Activated naive CD4-positive, alpha-beta T cell treated with anti-CD3 and anti-CD28 coated beads, Interleukin-2, amount 10 ng/mL, durations not matched to agents 7 days and 5 days (primary cell): ENCODE measurements at regions not wholly inside any gene's neighbourhood (a gene's known extent, or its start where the extent isn't known, plus 50 kb on each side); places are given as distances from the start of the nearest gene placed in this dataset.
"Not testable (repeated sequence)": the region's sequence is repeated elsewhere in the genome, so short reads cannot be mapped to it uniquely, and the experiment has no call there.

Experiments used
- CTCF ChIA-PET: fragments of 350-600 bp; sonication (Branson Sonifier 250); formaldehyde crosslinking; loops from one replicate; lab custom pipeline; 2021; ENCODE audit warnings: antibody characterized with exemption; lab: Charles Lee
- DNase-seq: peaks from one replicate; pipeline ENCODE4 v3.0.0-alpha.2; 2020
- H3K27ac Mint-ChIP-seq: one replicate; pipeline ENCODE4 v1.8.0; 2021; ENCODE audit warnings: mild to moderate bottlenecking, moderate library complexity, mixed read lengths
- H3K27me3 Mint-ChIP-seq: one replicate; pipeline ENCODE4 v1.8.0; 2021; ENCODE audit warnings: mild to moderate bottlenecking, mixed read lengths
- H3K36me3 Mint-ChIP-seq: one replicate; pipeline ENCODE4 v1.8.0; 2021; ENCODE audit warnings: mixed read lengths
- H3K4me1 Mint-ChIP-seq: one replicate; pipeline ENCODE4 v1.8.0; 2021; ENCODE audit warnings: mixed read lengths
- H3K4me3 Mint-ChIP-seq: one replicate; pipeline ENCODE4 v1.8.0; 2021; ENCODE audit warnings: mild to moderate bottlenecking, moderate library complexity, mixed read lengths
- H3K9me3 Mint-ChIP-seq: one replicate; pipeline ENCODE4 v1.8.0; 2021; ENCODE audit warnings: mixed read lengths

- Mint-ChIP-seq H3K4me3 (no peak overlapping the region), H3K36me3 (no peaks in the 10 kb centered on the region), H3K27ac (no peak overlapping the region), H3K27me3 (peaks cover 12% of the 10 kb centered on the region), H3K4me1 (no peaks in the 10 kb centered on the region), H3K9me3 (no peaks in the 10 kb centered on the region)
- CTCF ChIA-PET, result no interaction called here
- DNase-seq, result no peak
Measured at GRCh38 chr18:9029131-9029530, 73.4 kb upstream of the NDUFV2 start.

GRCh38 chr18:9032519-9032918, 70.0 kb upstream of the NDUFV2 start:
- no peak for DNase-seq
- H3K27ac Mint-ChIP-seq, result no peak overlapping the region
- CTCF ChIA-PET, result no interaction called here
- no peak overlapping the region for H3K4me3 Mint-ChIP-seq
- no peaks in the 10 kb centered on the region for H3K36me3 Mint-ChIP-seq
- peaks cover 3% of the 10 kb centered on the region for H3K27me3 Mint-ChIP-seq
- no peaks in the 10 kb centered on the region for H3K9me3 Mint-ChIP-seq
- no peaks in the 10 kb centered on the region for H3K4me1 Mint-ChIP-seq

GRCh38 chr18:9038277-9038871, 64.1 kb upstream of the NDUFV2 start:
- no peaks in the 10 kb centered on the region for H3K4me1 Mint-ChIP-seq
- H3K9me3 Mint-ChIP-seq, result no peaks in the 10 kb centered on the region
- CTCF ChIA-PET, result no interaction called here
- no peaks in the 10 kb centered on the region for H3K36me3 Mint-ChIP-seq
- no peak overlapping the region for H3K27ac Mint-ChIP-seq
- H3K27me3 Mint-ChIP-seq, result peaks cover 5% of the 10 kb centered on the region
- no peak for DNase-seq
- no peak overlapping the region for H3K4me3 Mint-ChIP-seq

- DNase-seq, result no peak
- no peaks in the 10 kb centered on the region for H3K4me1 Mint-ChIP-seq
- CTCF ChIA-PET, result no interaction called here
- H3K27me3 Mint-ChIP-seq, result peaks cover 5% of the 10 kb centered on the region
- no peaks in the 10 kb centered on the region for H3K36me3 Mint-ChIP-seq
- no peak overlapping the region for H3K4me3 Mint-ChIP-seq
- H3K9me3 Mint-ChIP-seq, result no peaks in the 10 kb centered on the region
- H3K27ac Mint-ChIP-seq, result no peak overlapping the region
Measured at GRCh38 chr18:9039441-9040071, 62.9 kb upstream of the NDUFV2 start.

GRCh38 chr18:9042766-9043481, 59.6 kb upstream of the NDUFV2 start:
- Mint-ChIP-seq H3K27ac (no peak overlapping the region), H3K4me1 (peaks cover under 1% of the 10 kb centered on the region), H3K27me3 (peaks cover 5% of the 10 kb centered on the region), H3K4me3 (no peak overlapping the region), H3K36me3 (no peaks in the 10 kb centered on the region), H3K9me3 (no peaks in the 10 kb centered on the region)
- CTCF ChIA-PET, result no interaction called here
- DNase-seq, result no peak

GRCh38 chr18:9043581-9043980, 58.9 kb upstream of the NDUFV2 start:
- no peaks in the 10 kb centered on the region for H3K36me3 Mint-ChIP-seq
- CTCF ChIA-PET, result no interaction called here

GRCh38 chr18:9047715-9048114, 54.8 kb upstream of the NDUFV2 start:
- no peak for DNase-seq
- CTCF ChIA-PET, result no interaction called here
- Mint-ChIP-seq H3K4me1 (peaks cover 10% of the 10 kb centered on the region), H3K4me3 (no peak overlapping the region), H3K27ac (no peak overlapping the region), H3K27me3 (peaks cover 10% of the 10 kb centered on the region), H3K9me3 (peaks cover 22% of the 10 kb centered on the region), H3K36me3 (peaks cover 2% of the 10 kb centered on the region)

More at GRCh38 chr18:9043581-9043980, 58.9 kb upstream of the NDUFV2 start:
- DNase-seq, result no peak
- peaks cover 5% of the 10 kb centered on the region for H3K27me3 Mint-ChIP-seq
- no peak overlapping the region for H3K4me3 Mint-ChIP-seq
- no peaks in the 10 kb centered on the region for H3K9me3 Mint-ChIP-seq
- no peak overlapping the region for H3K27ac Mint-ChIP-seq
- H3K4me1 Mint-ChIP-seq, result peaks cover 6% of the 10 kb centered on the region

GRCh38 chr18:9048236-9048635, 54.3 kb upstream of the NDUFV2 start:
- DNase-seq, result no peak
- Mint-ChIP-seq H3K4me1 (peaks cover 10% of the 10 kb centered on the region), H3K27ac (no peak overlapping the region), H3K27me3 (peaks cover 7% of the 10 kb centered on the region), H3K4me3 (no peak overlapping the region), H3K9me3 (peaks cover 27% of the 10 kb centered on the region), H3K36me3 (peaks cover 4% of the 10 kb centered on the region)
- CTCF ChIA-PET, result interaction anchor here (1.1 kb wide), 1 partner anchor 189 kb away, joined by 3 read pairs; no protein-coding TSS in a partner anchor

GRCh38 chr18:9048808-9049494, 53.5 kb upstream of the NDUFV2 start:
- Mint-ChIP-seq H3K36me3 (peaks cover 4% of the 10 kb centered on the region), H3K4me3 (no peak overlapping the region), H3K9me3 (peaks cover 27% of the 10 kb centered on the region), H3K27me3 (peaks cover 10% of the 10 kb centered on the region), H3K4me1 (peaks cover 10% of the 10 kb centered on the region), H3K27ac (no peak overlapping the region)
- DNase-seq, result no peak
- CTCF ChIA-PET, result interaction anchor here (1.1 kb wide), 1 partner anchor 188 kb away, joined by 3 read pairs; no protein-coding TSS in a partner anchor

- peaks cover 10% of the 10 kb centered on the region for H3K27me3 Mint-ChIP-seq
Measured at GRCh38 chr18:9049495-9049809, 53.0 kb upstream of the NDUFV2 start.

GRCh38 chr18:9050628-9051284, 51.7 kb upstream of the NDUFV2 start:
- H3K4me3 Mint-ChIP-seq, H3K36me3 Mint-ChIP-seq, H3K27ac Mint-ChIP-seq, CTCF ChIA-PET, DNase-seq: not testable (repeated sequence)
- Mint-ChIP-seq H3K4me1 (peaks cover 10% of the 10 kb centered on the region), H3K9me3 (peaks cover 27% of the 10 kb centered on the region), H3K27me3 (peaks cover 10% of the 10 kb centered on the region)

More at GRCh38 chr18:9049495-9049809, 53.0 kb upstream of the NDUFV2 start:
- Mint-ChIP-seq H3K9me3 (peaks cover 27% of the 10 kb centered on the region), H3K27ac (no peak overlapping the region), H3K4me3 (no peak overlapping the region), H3K4me1 (peaks cover 10% of the 10 kb centered on the region), H3K36me3 (peaks cover 4% of the 10 kb centered on the region)
- DNase-seq, result no peak
- CTCF ChIA-PET, result no interaction called here
